Ovary (tissue), 7 donors: ENCODE measurements at regions not wholly inside any gene's neighbourhood (a gene's known extent, or its start where the extent isn't known, plus 50 kb on each side); places are given as distances from the start of the nearest gene placed in this dataset.

Source experiments
- DNase-seq, 5 donors: peaks; one replicate each; pipeline ENCODE4 v3.0.0-alpha.2; 2019 to 2020
- H3K27ac ChIP-seq, 2 donors: fragments of 200-600 bp; one replicate each; pipeline versions ENCODE4 v1.5.1 to v1.8.0; 2019 to 2022
- H3K27me3 ChIP-seq: fragments of 200-600 bp; one replicate; pipeline ENCODE4 v1.8.0; 2022
- H3K36me3 ChIP-seq: fragments of 200-600 bp; sonication (generic); one replicate; pipeline ENCODE4 v1.5.1; 2019
- H3K4me1 ChIP-seq: one replicate; pipeline ENCODE4 v1.8.1; 2013; ENCODE audit warnings: mild to moderate bottlenecking, moderate library complexity; ENCODE audit not compliant: insufficient read depth
- H3K4me3 ChIP-seq: fragments of 200-600 bp; sonication (generic); one replicate; pipeline ENCODE4 v1.5.1; 2017
- H3K9me3 ChIP-seq, 2 donors: fragments of 200-600 bp in 1 of 2; sonication (generic) in 1 of 2; one replicate each; pipeline versions ENCODE4 v1.5.1 to v1.8.1; 2013 to 2019; ENCODE audit warnings: mild to moderate bottlenecking in 1 of 2, moderate library complexity in 1 of 2
- EP300 ChIP-seq: sonication (generic); formaldehyde crosslinking; IDR thresholded peaks from one replicate; pipeline ENCODE4 v1.6.1; 2017; ENCODE audit warnings: antibody characterized with exemption
- POLR2A ChIP-seq: fragments of 450-650 bp; IDR thresholded peaks from one replicate; pipeline ENCODE4 v1.6.1; 2017; ENCODE audit warnings: antibody characterized with exemption, mild to moderate bottlenecking, moderate library complexity
- WGBS, 3 donors: extraction: QIAGEN DNeasy Blood & Tissue Kit in 1 of 3; methylation state at CpG; one replicate each; pipeline versions ENCODE4 v1.1.5 to v1.1.7; 2013 to 2017; 5-methylcytosine and 5-hydroxymethylcytosine counted together
- intact Hi-C, 4 donors: fragments of 100-400 bp; cut with DNase I; formaldehyde crosslinking; loops; one replicate each; pipeline versions ENCODE4 v1.11.0 to v1.15.1; 2022 to 2023
- TF ChIP-seq, protein P1 (sequence below), 3 donors: fragments of 450-650 bp in 2 of 3; fragments of 200-600 bp in 1 of 3; IDR thresholded peaks; one replicate each; pipeline versions ENCODE4 v1.5.1 to v1.8.0; 2016 to 2022; ENCODE audit warnings: antibody characterized with exemption in 3 of 3, mild to moderate bottlenecking in 1 of 3
- donor health status: DM: no; HTN: no; CAD: no; lungs with moderate emphysema.
- donor health status: DM: no; HTN: no; CAD: no.
- donor health status: Bipolar disorder and iron deficiency.
- donor health status: DM: no; HTN: no; CAD: no.
- donor health status: DM: yes; HTN: yes; CAD: no.

DNA sequence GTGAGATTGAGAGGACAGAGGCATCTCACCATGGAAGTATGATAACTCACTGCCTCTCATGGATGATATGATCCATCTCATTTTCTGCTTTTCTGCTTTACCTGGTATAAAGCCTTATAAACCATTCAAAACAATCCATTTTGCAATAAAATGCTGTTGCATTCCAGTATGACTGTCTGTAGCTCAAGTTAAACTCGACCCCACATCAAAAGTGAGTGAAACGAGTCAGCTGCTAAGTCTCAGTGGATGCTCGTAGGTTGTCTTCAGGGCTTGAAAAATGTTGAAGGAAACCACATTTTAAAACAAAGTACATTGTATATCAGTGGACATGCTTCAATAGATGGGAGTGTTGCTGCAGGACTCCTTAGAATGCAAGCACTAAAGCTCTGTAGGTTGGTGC is 839.0 kb downstream of the TUSC7 start:
- H3K4me1 ChIP-seq: no peaks in the 10 kb centered on the region
- TF ChIP-seq POLR2A (no peak), EP300 (no peak)
- TF ChIP-seq, protein P1, sequence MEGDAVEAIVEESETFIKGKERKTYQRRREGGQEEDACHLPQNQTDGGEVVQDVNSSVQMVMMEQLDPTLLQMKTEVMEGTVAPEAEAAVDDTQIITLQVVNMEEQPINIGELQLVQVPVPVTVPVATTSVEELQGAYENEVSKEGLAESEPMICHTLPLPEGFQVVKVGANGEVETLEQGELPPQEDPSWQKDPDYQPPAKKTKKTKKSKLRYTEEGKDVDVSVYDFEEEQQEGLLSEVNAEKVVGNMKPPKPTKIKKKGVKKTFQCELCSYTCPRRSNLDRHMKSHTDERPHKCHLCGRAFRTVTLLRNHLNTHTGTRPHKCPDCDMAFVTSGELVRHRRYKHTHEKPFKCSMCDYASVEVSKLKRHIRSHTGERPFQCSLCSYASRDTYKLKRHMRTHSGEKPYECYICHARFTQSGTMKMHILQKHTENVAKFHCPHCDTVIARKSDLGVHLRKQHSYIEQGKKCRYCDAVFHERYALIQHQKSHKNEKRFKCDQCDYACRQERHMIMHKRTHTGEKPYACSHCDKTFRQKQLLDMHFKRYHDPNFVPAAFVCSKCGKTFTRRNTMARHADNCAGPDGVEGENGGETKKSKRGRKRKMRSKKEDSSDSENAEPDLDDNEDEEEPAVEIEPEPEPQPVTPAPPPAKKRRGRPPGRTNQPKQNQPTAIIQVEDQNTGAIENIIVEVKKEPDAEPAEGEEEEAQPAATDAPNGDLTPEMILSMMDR (IDR thresholded peaks at IDR 0.05): no peak
- no peak overlapping the region for H3K27ac ChIP-seq
- no peak overlapping the region for H3K4me3 ChIP-seq
- intact Hi-C loops: no loop called here
- DNase-seq: no peak
- H3K27me3 ChIP-seq: no peaks in the 10 kb centered on the region
- no peaks in the 10 kb centered on the region for H3K9me3 ChIP-seq
- 73 to 85% (median 82%) methylated on average over 3 of the region's 3 CpGs for WGBS, 3 donors
- H3K36me3 ChIP-seq: no peaks in the 10 kb centered on the region

DNA sequence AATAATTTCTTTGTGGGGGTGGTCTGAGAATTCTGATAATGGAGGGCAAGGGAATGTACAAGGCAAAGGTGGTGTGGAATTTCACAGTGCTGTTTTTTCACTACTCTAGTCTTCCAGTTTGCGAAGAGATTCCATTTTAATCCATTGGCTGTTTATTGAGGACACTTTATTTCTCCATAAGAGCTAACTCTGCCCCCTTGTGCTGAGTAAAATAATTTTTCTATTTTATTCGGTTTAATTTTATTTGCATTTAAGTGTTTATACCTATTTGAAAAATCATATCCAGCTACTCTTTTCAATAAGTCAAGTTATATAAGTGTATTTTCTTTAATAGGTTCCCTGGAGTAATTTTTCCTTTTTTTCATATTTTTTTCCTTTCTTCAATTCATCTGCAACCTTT is 840.1 kb downstream of the TUSC7 start:
- no peak overlapping the region for H3K27ac ChIP-seq
- no peak for DNase-seq
- H3K9me3 ChIP-seq: no peaks in the 10 kb centered on the region
- no peaks in the 10 kb centered on the region for H3K36me3 ChIP-seq
- no peaks in the 10 kb centered on the region for H3K27me3 ChIP-seq
- no peaks in the 10 kb centered on the region for H3K4me1 ChIP-seq
- intact Hi-C loops: no loop called here
- 60 to 83% (median 65%) methylated on average over 2 of the region's 2 CpGs for WGBS, 3 donors
- no peak overlapping the region for H3K4me3 ChIP-seq
- TF ChIP-seq, protein P1 (IDR thresholded peaks at IDR 0.05): no peak
- TF ChIP-seq EP300 (no peak), POLR2A (no peak)

DNA sequence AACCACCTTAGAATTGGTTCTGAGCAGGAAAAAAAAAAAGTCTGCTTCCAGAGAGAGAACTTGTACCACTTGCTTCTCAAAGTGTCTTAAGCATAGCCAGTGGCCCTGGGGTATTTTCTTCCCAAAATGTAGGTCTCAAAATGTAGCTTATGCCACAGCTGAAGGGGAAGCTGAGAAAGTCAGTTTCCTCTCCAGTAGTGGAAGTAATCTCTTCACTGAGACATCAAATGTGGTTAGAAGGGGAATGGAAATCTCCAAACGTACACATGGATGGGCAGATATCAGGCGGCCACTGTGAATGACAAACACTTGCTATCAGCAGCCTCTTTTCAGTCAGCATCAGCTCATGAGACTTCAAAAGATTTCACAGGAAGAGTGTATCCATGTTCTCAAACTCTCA is 841.2 kb downstream of the TUSC7 start:
- Histone ChIP-seq H3K27ac (no peak overlapping the region), H3K4me1 (no peaks in the 10 kb centered on the region), H3K27me3 (no peaks in the 10 kb centered on the region), H3K36me3 (no peaks in the 10 kb centered on the region), H3K4me3 (no peak overlapping the region), H3K9me3 (no peaks in the 10 kb centered on the region)
- intact Hi-C loops: no loop called here
- 87 to 93% (median 90%) methylated on average over 2 of the region's 2 CpGs for WGBS, 3 donors
- TF ChIP-seq, protein P1 (IDR thresholded peaks at IDR 0.05): no peak
- TF ChIP-seq EP300 (no peak), POLR2A (no peak)
- no peak for DNase-seq

DNA sequence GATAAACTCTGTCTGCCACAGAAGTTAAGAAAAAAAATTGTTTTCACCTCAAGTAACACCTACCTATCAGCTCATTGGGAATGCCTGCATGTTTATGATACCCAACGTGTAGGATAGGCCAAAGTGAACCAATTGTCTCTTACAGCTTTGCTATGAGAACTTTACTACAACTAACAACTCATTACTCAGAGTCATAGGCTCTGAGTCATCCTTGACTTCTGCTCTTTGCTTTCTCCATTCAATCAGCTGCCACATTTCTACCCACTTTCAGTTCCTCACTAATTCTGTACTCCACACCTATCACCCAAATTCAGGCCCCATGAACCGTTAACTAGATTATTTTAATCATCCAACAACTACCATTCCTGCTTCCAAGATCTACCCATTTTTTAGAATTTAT is 843.9 kb downstream of the TUSC7 start:
- Histone ChIP-seq H3K27me3 (no peaks in the 10 kb centered on the region), H3K9me3 (no peaks in the 10 kb centered on the region), H3K4me3 (no peak overlapping the region), H3K36me3 (no peaks in the 10 kb centered on the region), H3K4me1 (no peaks in the 10 kb centered on the region), H3K27ac (no peak overlapping the region)
- WGBS, 3 donors: 66 to 76% (median 72%) methylated on average over 2 of the region's 2 CpGs
- TF ChIP-seq, protein P1 (IDR thresholded peaks at IDR 0.05): no peak
- no peak for TF ChIP-seq POLR2A
- TF ChIP-seq EP300: no peak
- no peak for DNase-seq
- intact Hi-C loops: no loop called here
